ENCODE measurements at regions not wholly inside any gene's neighbourhood (a gene's known extent, or its start where the extent isn't known, plus 50 kb on each side); places are given as distances from the start of the nearest gene placed in this dataset.

GRCh38 chr5:92402956-92403702, 1020.0 kb upstream of the ARRDC3 start:
- DNase-seq (ENCODE audit: low read depth) = no peak

- DNase-seq (ENCODE audit: low read depth) = peak; percentile 19
These were observed 1018.9 kb upstream of the ARRDC3 start for GRCh38 chr5:92402045-92402444.

GRCh38 chr5:92401492-92401891, 1018.4 kb upstream of the ARRDC3 start:
- no peak for DNase-seq (ENCODE audit: low read depth)

GRCh38 chr5:92394936-92395335, 1011.8 kb upstream of the ARRDC3 start:
- no peak for DNase-seq (ENCODE audit: low read depth)

- DNase-seq (ENCODE audit: low read depth) = no peak
These were observed 1007.5 kb upstream of the ARRDC3 start for GRCh38 chr5:92390657-92391056.

GRCh38 chr5:92380069-92380770, 997.1 kb upstream of the ARRDC3 start:
- DNase-seq (ENCODE audit: low read depth) = peak; percentile 8

GRCh38 chr5:92378966-92379611, 996.0 kb upstream of the ARRDC3 start:
- DNase-seq (ENCODE audit: low read depth) = peak; percentile 2

GRCh38 chr5:92374859-92375258, 991.7 kb upstream of the ARRDC3 start:
- no peak for DNase-seq (ENCODE audit: low read depth)

- DNase-seq (ENCODE audit: low read depth) = no peak
These were observed 989.6 kb upstream of the ARRDC3 start for GRCh38 chr5:92372766-92373165.

GRCh38 chr5:92371889-92372235, 988.7 kb upstream of the ARRDC3 start:
- DNase-seq (ENCODE audit: low read depth) = no peak

GRCh38 chr5:92371171-92371888, 988.2 kb upstream of the ARRDC3 start:
- no peak for DNase-seq (ENCODE audit: low read depth)

- DNase-seq (ENCODE audit: low read depth) = no peak
These were observed 986.9 kb upstream of the ARRDC3 start for GRCh38 chr5:92370032-92370431.

- DNase-seq (ENCODE audit: low read depth) = no peak
These were observed 986.5 kb upstream of the ARRDC3 start for GRCh38 chr5:92369587-92369986.

- peak; percentile 39 for DNase-seq (ENCODE audit: low read depth)
These were observed 982.0 kb upstream of the ARRDC3 start for GRCh38 chr5:92364986-92365550.

- DNase-seq (ENCODE audit: low read depth) = peak; percentile 70
These were observed 970.3 kb upstream of the ARRDC3 start for GRCh38 chr5:92353107-92354030.

GRCh38 chr5:92337772-92338234, 954.7 kb upstream of the ARRDC3 start:
- peak; percentile 38 for DNase-seq (ENCODE audit: low read depth)

GRCh38 chr5:92332039-92332438, 948.9 kb upstream of the ARRDC3 start:
- peak; percentile 53 for DNase-seq (ENCODE audit: low read depth)

GRCh38 chr5:92330365-92330764, 947.2 kb upstream of the ARRDC3 start:
- no peak for DNase-seq (ENCODE audit: low read depth)

- no peak for DNase-seq (ENCODE audit: low read depth)
These were observed 946.6 kb upstream of the ARRDC3 start for GRCh38 chr5:92329759-92330158.

- DNase-seq (ENCODE audit: low read depth) = no peak
These were observed 945.6 kb upstream of the ARRDC3 start for GRCh38 chr5:92328584-92329259.
